Endothelial cell of umbilical vein (primary cell): ENCODE measurements at regions not wholly inside any gene's neighbourhood (a gene's known extent, or its start where the extent isn't known, plus 50 kb on each side); places are given as distances from the start of the nearest gene placed in this dataset.

ENCODE experiments used
- BruUV-seq: library from RNA; stranded (reverse); fragments of 400-500 nt; replicated peaks from 2 replicates; lab custom pipeline; 2021; lab: Mats Ljungman, UMichigan
- CTCF ChIA-PET: fragments of 300-600, 350-600 bp; sonication (Branson Sonifier 250); formaldehyde crosslinking; loops from one replicate; lab custom pipeline; 2021; ENCODE audit warnings: antibody characterized with exemption, inconsistent platforms; lab: Charles Lee
- POLR2A ChIA-PET: fragments of 300-600, 350-600 bp; sonication (Branson Sonifier 250); formaldehyde crosslinking; loops from one replicate; lab custom pipeline; 2021; ENCODE audit warnings: antibody characterized with exemption, inconsistent platforms; lab: Charles Lee
- DNase-seq: peaks from one replicate; pipeline ENCODE4 v3.0.0-alpha.2; 2011; ENCODE audit warnings: low read depth, low spot score
- FAIRE-seq: peaks from 2 replicates; lab custom pipeline; 2011; peaks lifted over from hg19 to GRCh38; lab: Jason Lieb, UNC
- H2AFZ ChIP-seq: 2 replicates; pipeline ENCODE4 v1.6.0; 2012; ENCODE audit warnings: low read depth, low read length, control low read depth, inconsistent platforms
- H3K27ac ChIP-seq: 2 replicates; pipeline ENCODE4 v1.5.1; 2011; ENCODE audit warnings: low read depth, mild to moderate bottlenecking, control low read depth, low read length, moderate library complexity; ENCODE audit not compliant: insufficient read depth
- H3K27me3 ChIP-seq, 2 experiments: 2 replicates each; pipeline versions ENCODE4 v1.6.0 to v1.6.1; 2011; ENCODE audit warnings: low read length in 2 of 2, mixed read lengths in 1 of 2; ENCODE audit not compliant: control insufficient read depth in 2 of 2, insufficient read depth in 2 of 2
- H3K36me3 ChIP-seq, 2 experiments: 2 replicates in 1 of 2; 3 replicates in 1 of 2; pipeline ENCODE4 v1.5.1; 2011; ENCODE audit warnings: low read length in 2 of 2, mild to moderate bottlenecking in 1 of 2, moderate library complexity in 1 of 2; ENCODE audit not compliant: control insufficient read depth in 2 of 2, insufficient read depth in 2 of 2; ENCODE audit errors: extremely low read depth in 1 of 2
- H3K4me1 ChIP-seq: 3 replicates; pipeline ENCODE4 v1.5.1; 2011; ENCODE audit warnings: mild to moderate bottlenecking, low read length; ENCODE audit not compliant: control insufficient read depth, insufficient read depth; ENCODE audit errors: extremely low read depth
- H3K4me2 ChIP-seq: 2 replicates; pipeline ENCODE4 v1.6.1; 2011; ENCODE audit warnings: low read length, control low read depth, mixed read lengths; ENCODE audit not compliant: insufficient read depth
- H3K4me3 ChIP-seq, 3 experiments: fragments of 200-600 bp in 1 of 3; sonication (generic), shearing (Covaris generic) in 1 of 3; replicated peaks in 1 of 3; 2 replicates each; pipeline ENCODE4 v1.5.1; 2011 to 2016; ENCODE audit warnings: control low read depth in 3 of 3, low read length in 3 of 3, mild to moderate bottlenecking in 2 of 3, inconsistent platforms in 1 of 3, low read depth in 1 of 3, moderate library complexity in 1 of 3; ENCODE audit not compliant: insufficient read depth in 1 of 3
- H3K79me2 ChIP-seq: 2 replicates; pipeline ENCODE4 v1.6.0; 2012; ENCODE audit warnings: low read length, inconsistent platforms; ENCODE audit not compliant: control insufficient read depth, insufficient read depth
- H3K9ac ChIP-seq: replicated peaks from 2 replicates; pipeline ENCODE3; 2011; ENCODE audit warnings: low read length, control low read depth; ENCODE audit not compliant: insufficient read depth; ENCODE audit errors: extremely low read depth
- H3K9me1 ChIP-seq: replicated peaks from 3 replicates; pipeline ENCODE4 v1.6.0; 2011; ENCODE audit warnings: mild to moderate bottlenecking, low read length; ENCODE audit not compliant: control insufficient read depth, insufficient read depth; ENCODE audit errors: extremely low read depth
- H3K9me3 ChIP-seq: replicated peaks from 2 replicates; pipeline ENCODE4 v1.5.1; 2012; ENCODE audit warnings: low read length, inconsistent platforms; ENCODE audit not compliant: control insufficient read depth, insufficient read depth
- H4K20me1 ChIP-seq: replicated peaks from 2 replicates; pipeline ENCODE3; 2011; ENCODE audit warnings: mild to moderate bottlenecking, low read length; ENCODE audit not compliant: control insufficient read depth, insufficient read depth; ENCODE audit errors: extremely low read depth
- CTCF ChIP-seq, 2 donors: IDR thresholded peaks; 1 replicate in 1 of 2; 2 replicates in 1 of 2; pipeline ENCODE4 v1.5.1; 2011; ENCODE audit warnings: low read length in 2 of 2, mild to moderate bottlenecking in 2 of 2, moderate library complexity in 2 of 2, control low read depth in 1 of 2, inconsistent platforms in 1 of 2, low read depth in 1 of 2; ENCODE audit not compliant: insufficient read depth in 1 of 2; ENCODE audit errors: extremely low read depth in 1 of 2
- EZH2 ChIP-seq: IDR thresholded peaks from 2 replicates; pipeline ENCODE4 v1.6.1; 2012; ENCODE audit warnings: borderline replicate concordance, low read depth, mild to moderate bottlenecking, moderate library complexity, low read length, inconsistent platforms; ENCODE audit not compliant: severe bottlenecking
- FOS ChIP-seq: IDR thresholded peaks from 2 replicates; pipeline ENCODE4 v1.6.1; 2011; ENCODE audit warnings: mild to moderate bottlenecking, low read length, moderate library complexity, borderline replicate concordance; ENCODE audit not compliant: insufficient read depth
- GATA2 ChIP-seq: IDR thresholded peaks from 2 replicates; pipeline ENCODE4 v1.7.0; 2011; ENCODE audit warnings: low read depth, mild to moderate bottlenecking, moderate library complexity, mixed read lengths, low read length; ENCODE audit not compliant: insufficient read length, insufficient read depth
- JUN ChIP-seq: IDR thresholded peaks from 2 replicates; pipeline ENCODE4 v1.6.1; 2011; ENCODE audit warnings: borderline replicate concordance, low read depth; ENCODE audit not compliant: insufficient read length, insufficient read depth
- MAX ChIP-seq: IDR thresholded peaks from 2 replicates; pipeline ENCODE4 v1.6.1; 2011; ENCODE audit not compliant: insufficient read depth, insufficient read length
- MYC ChIP-seq: IDR thresholded peaks from one replicate; pipeline ENCODE4 v1.6.1; 2011; ENCODE audit warnings: mild to moderate bottlenecking, low read depth, low read length
- POLR2A ChIP-seq: IDR thresholded peaks from 2 replicates; pipeline ENCODE4 v1.6.1; 2012; ENCODE audit warnings: low read depth, mild to moderate bottlenecking, control low read depth, low read length
- POLR2AphosphoS5 ChIP-seq: IDR thresholded peaks from 2 replicates; pipeline ENCODE4 v1.6.1; 2012; ENCODE audit warnings: low read depth, mild to moderate bottlenecking, control low read depth, low read length, moderate library complexity; ENCODE audit not compliant: insufficient read depth
- dilution Hi-C: fragments of 300-500 bp; cut with MboI; formaldehyde crosslinking; loops from one replicate; pipeline ENCODE4 v1.15.0; 2019; ENCODE audit warnings: low sequenced_read_pairs; ENCODE audit not compliant: extremely low pct_ligation_motif_present
- intact Hi-C: fragments of 100-400 bp; cut with micrococcal nuclease; formaldehyde crosslinking; loops from one replicate; pipeline ENCODE4 v1.10.0; 2022

GRCh38 chr13:97866346-97866745 lies 87.1 kb upstream of the IPO5 start:
- Histone ChIP-seq H4K20me1 (no peaks in the 10 kb centered on the region), H3K4me3 (no peak overlapping the region), H3K79me2 (no peaks in the 10 kb centered on the region), H3K9ac (no peak overlapping the region), H3K27me3 (no peaks in the 10 kb centered on the region), H3K9me3 (no peaks in the 10 kb centered on the region), H3K36me3 (no peaks in the 10 kb centered on the region), H3K4me2 (no peak overlapping the region), H3K4me1 (no peaks in the 10 kb centered on the region), H3K27ac (no peak overlapping the region), H2AFZ (no peak overlapping the region), H3K9me1 (no peaks in the 10 kb centered on the region)
- DNase-seq (no peak), FAIRE-seq (no peak)
- dilution Hi-C loops (no loop called here), intact Hi-C loops (no loop called here)
- BruUV-seq = no TSS peak
- TF ChIP-seq MAX (no peak), POLR2AphosphoS5 (no peak), JUN (no peak), CTCF (IDR thresholded peaks at IDR 0.05; ENCODE audit: extremely low read depth in 1 of 2, insufficient read depth in 1 of 2, low read depth in 1 of 2, low read length in 2 of 2) (no peak), POLR2A (no peak), GATA2 (no peak), EZH2 (no peak), FOS (no peak), MYC (no peak)
- ChIA-PET POLR2A (no interaction called here), CTCF (interaction anchor here (0.8 to 2.4 kb wide), 3 partner anchors 10 to 62 kb away, joined by 3 to 7 read pairs (median 3); no protein-coding TSS in a partner anchor)
